Ovary (tissue), 3 donors: ENCODE measurements at regions not wholly inside any gene's neighbourhood (a gene's known extent, or its start where the extent isn't known, plus 50 kb on each side); places are given as distances from the start of the nearest gene placed in this dataset.

ENCODE experiments used
- CTCF ChIP-seq, 3 donors: fragments of 450-650 bp in 2 of 3; fragments of 200-600 bp in 1 of 3; IDR thresholded peaks; one replicate each; pipeline versions ENCODE4 v1.5.1 to v1.8.0; 2016 to 2022; ENCODE audit warnings: antibody characterized with exemption in 3 of 3, mild to moderate bottlenecking in 1 of 3
- EP300 ChIP-seq: sonication (generic); formaldehyde crosslinking; IDR thresholded peaks from one replicate; pipeline ENCODE4 v1.6.1; 2017; ENCODE audit warnings: antibody characterized with exemption
- POLR2A ChIP-seq: fragments of 450-650 bp; IDR thresholded peaks from one replicate; pipeline ENCODE4 v1.6.1; 2017; ENCODE audit warnings: antibody characterized with exemption, mild to moderate bottlenecking, moderate library complexity
- donor health status: DM: no; HTN: no; CAD: no.

GRCh38 chr3:176190755-176191154 is 1006.5 kb downstream of the TBL1XR1 start:
- TF ChIP-seq EP300 (no peak), POLR2A (no peak), CTCF (IDR thresholded peaks at IDR 0.05) (no peak)
